ENCODE measurements at regions not wholly inside any gene's neighbourhood (a gene's known extent, or its start where the extent isn't known, plus 50 kb on each side); places are given as distances from the start of the nearest gene placed in this dataset.

- TF ChIP-seq CTCF (optimal IDR thresholded peaks at IDR 0.05 in 1 of 3, IDR thresholded peaks at IDR 0.05 in 1 of 3, conservative IDR thresholded peaks at IDR 0.05 in 1 of 3; ENCODE audit: extremely low read depth in 1 of 3, insufficient read depth in 2 of 3, low read length in 3 of 3) (no peak), EZH2 (IDR thresholded peaks at IDR 0.05; ENCODE audit: low read length) (no peak)
These were observed 1117.5 kb downstream of the TBL1XR1 start for GRCh38 chr3:176079785-176080184.
